GM18507 (cell line): ENCODE measurements at regions not wholly inside any gene's neighbourhood (a gene's known extent, or its start where the extent isn't known, plus 50 kb on each side); places are given as distances from the start of the nearest gene placed in this dataset.
"Not testable (repeated sequence)": the region's sequence is repeated elsewhere in the genome, so short reads cannot be mapped to it uniquely, and the experiment has no call there.

Source experiments
- DNase-seq: peaks from one replicate; pipeline ENCODE4 v3.0.0; 2011; ENCODE audit warnings: low read depth; ENCODE audit not compliant: insufficient read length; ENCODE audit errors: extremely low spot score
- FAIRE-seq: peaks from 2 replicates; lab custom pipeline; 2011; peaks lifted over from hg19 to GRCh38; lab: Jason Lieb, UNC

DNA sequence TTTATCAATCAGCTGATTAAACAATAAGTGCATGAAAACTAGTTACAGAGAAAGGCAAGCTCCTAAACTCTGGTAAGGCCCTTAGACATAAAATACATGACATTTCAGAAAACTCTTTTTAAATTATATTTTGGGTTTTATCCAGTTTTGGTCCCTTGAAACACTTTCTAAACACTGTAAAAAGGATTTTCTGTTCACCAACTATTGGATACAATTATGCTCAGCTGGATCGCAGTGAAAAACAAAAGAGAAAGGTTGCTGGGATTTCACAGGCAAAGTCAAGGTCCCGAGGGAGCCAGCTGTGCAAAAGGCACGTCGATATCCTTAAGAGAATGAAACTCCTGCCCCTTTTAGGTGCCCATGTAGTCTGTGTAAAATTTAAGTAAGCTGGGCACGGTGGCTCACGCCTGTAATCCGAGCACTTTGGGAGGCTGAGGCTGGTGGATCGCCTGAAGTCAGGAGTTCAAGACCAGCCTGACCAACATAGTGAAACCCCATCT is 1018.4 kb upstream of the INTU start:
- FAIRE-seq (no peak), DNase-seq (no peak)

DNA sequence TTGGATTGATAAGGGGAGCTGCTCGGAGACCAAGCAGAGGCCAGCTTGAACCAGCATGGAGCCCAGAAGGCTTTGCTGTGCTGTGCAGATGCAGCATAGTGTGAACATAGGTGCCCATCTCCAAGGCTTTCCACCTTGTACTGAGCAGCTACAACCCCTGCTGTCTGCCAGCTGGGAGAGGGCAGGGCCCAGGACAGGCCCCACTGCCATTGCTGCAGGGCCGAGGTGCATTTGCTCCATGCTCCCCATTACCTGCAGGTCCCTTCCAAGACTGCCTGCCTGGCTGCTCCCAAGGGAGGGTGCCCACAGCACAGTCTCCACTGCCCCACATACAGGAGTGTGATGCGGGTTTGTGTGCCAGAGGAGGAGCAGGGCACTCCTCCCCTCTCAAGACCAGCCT is 1016.0 kb upstream of the INTU start:
- FAIRE-seq (no peak), DNase-seq (no peak)

DNA sequence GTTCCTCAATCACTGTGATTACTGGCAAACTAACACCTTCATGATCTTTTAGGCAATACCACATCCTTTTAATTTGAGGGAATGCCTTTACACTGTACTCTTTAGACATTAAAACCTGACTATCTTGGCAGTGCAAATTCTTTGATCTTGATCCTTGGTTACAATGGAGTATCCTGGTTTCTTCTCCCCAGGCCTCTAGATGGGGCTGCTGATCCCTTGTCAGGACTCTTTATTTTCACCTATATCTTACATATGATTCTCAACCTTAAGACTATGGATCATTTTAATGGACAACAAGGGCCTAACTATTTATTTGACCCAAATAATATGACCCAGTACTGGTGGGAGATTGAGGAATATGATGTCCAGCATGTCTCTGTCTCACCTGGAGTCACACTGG is 1005.5 kb upstream of the INTU start:
- no peak for FAIRE-seq
- DNase-seq = no peak

DNA sequence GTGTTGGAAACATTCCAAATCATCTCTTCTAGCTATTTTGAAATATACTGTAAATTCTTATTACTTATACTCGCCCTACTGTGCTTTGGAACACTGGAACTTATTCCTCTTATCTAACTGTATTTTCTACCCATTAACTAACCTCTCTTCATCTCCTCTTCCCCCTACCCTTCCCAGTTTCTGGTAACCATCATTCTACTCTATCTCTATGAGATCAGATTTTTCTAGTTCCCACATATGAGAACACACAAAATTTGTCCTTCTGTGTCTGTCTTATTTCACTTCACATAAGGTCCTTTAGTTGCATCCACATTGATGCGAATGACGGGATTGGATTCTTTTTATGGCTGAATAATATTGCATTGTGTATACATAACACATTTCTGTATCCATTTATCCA is 1003.8 kb upstream of the INTU start:
- no peak for DNase-seq
- FAIRE-seq = no peak

DNA sequence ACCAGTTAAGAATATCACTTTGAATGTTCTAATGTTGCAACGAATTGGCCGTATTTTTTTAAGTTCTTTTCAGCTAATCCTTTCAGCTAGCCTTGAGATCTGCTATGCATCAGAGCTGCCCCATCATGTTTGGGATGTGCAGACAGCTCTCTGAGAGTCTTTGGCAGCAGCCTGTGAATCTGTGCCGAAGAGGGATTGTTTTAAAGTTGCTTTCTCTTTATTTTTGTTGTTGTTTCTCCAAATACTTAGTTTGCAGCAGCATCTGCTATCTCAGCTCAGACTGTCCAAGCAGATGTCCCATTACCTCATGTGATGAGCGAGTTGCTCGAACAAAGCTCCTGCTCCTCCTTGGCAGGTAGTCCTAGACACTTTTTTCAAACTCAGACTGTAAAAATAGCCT is 1002.5 kb upstream of the INTU start:
- DNase-seq (no peak), FAIRE-seq (no peak)

DNA sequence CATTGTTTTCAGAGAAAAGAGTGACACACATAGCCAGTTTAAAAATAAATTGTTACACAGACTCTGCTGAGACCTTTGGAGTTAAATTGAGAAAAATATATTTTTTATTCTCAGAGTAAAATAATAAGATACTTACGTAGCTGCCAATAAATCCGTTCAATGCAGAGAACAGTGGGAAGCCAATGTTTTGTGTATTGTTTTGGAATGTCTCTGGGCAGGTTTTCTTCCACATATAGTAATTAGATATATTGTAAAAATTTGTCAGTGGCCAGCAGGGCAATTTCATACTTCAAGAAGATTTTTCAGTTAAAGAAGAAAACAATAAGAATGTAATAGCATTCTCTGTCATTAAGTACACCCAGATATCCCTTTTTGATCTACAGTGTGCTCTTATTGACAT is 999.5 kb upstream of the INTU start:
- FAIRE-seq (no peak), DNase-seq (no peak)

DNA sequence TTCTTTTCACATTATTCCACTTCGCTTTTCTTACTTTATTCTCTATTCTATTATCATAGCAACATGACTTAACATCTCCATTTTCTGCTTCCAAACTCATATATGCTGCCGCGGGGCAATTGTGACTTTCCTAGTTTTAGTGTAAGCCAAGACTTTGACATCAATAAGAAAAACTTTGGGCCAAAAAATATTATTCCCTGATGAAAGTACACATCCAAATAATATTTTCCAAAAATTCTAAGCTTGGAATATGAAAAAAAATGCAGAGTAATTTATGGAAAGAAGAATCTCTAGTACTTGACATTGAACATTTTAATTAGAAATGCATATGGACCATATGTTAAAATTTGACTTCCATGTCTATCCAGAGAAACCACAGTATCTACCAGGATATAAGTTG is 995.1 kb upstream of the INTU start:
- FAIRE-seq (no peak), DNase-seq (no peak)

DNA sequence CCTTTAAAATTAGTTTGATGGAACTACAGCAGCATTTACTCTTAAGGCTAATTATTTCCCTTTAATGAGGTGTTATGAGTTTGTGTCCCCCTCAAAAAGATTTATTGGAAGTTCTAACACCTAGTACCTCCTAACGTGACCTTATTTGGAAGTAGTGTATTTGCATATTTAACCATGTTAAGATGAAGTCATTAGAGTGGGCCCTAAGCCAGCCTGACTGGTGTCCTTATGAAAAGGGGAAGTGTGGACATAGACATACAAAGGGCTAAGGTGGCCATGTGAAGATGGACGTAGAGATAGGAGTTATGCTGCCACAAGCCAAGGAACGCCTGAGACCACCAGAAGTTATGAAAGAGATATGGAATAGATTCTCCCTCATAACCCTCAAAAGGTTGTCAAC is 985.4 kb upstream of the INTU start:
- FAIRE-seq (no peak), DNase-seq (no peak)

DNA sequence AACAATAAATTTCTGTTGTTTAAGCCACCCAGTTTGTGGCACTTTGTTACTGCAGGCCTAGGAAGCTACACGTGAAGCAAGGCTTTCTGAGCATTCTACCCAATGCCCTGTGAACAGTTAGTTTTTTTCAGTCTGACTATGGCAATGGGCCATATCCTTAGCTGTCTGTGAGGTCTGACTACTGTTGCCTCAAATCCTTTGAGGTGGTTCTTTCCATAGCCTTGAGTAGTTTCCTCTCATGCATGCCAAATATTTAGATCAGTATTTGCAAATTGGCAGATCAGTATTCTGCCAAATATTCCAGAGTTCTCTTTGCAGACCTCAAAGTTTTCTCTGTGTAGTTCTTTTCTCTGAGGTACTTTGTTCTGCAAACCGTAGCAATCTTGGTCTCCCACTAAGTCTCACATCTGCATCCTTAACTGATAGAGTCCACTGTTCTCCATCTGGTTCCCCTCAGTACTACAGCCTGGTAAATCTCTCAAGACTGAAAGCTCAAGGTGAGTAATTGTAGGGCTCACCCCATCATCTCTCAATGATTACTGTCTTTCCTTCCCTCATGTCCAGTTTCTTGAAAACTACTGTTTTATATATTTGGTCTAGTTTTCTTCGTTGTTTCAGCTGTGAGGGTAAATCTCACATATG is 984.9 kb upstream of the INTU start:
- no peak for FAIRE-seq

DNA sequence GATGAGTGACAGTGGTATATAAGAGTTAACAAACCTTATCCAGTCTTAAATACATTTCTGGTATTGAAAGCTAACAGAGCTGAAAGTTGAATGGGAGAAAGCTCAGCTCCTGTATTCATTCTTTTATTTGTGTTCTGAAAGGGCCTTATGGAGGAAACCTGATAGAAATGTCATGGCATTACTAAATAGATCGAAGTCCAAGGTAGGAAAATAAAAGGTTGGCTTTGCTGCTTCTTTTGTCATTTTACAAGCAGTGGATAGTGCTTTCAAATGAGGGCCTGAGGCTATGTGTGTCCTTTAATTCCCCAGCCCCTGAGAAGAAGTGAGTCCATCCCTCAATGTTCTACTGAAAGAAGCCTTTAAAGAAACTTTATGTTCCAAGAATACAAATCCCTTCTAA is 974.3 kb upstream of the INTU start:
- FAIRE-seq (no peak), DNase-seq (no peak)

More for the DNA sequence above, 984.9 kb upstream of the INTU start:
- DNase-seq = no peak

DNA sequence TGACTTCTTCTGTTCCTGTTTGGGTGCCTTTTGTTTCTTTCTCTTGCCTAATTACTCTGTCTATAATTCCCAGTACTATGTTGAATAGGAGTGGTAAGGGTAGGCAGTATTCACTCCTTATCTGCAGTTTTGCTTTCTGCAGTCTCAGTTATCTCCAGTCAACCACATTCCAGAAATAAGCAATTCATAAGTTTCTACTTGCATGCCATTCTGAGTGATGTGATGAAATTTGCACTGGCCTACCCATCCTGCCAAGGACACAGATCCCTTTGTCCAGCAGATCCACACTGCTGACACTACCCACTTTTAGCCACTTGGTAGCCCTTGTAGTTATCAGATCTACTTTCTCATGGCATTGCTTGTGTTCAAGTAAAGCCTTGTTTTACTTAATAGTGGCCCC is 971.6 kb upstream of the INTU start:
- no peak for DNase-seq
- no peak for FAIRE-seq

DNA sequence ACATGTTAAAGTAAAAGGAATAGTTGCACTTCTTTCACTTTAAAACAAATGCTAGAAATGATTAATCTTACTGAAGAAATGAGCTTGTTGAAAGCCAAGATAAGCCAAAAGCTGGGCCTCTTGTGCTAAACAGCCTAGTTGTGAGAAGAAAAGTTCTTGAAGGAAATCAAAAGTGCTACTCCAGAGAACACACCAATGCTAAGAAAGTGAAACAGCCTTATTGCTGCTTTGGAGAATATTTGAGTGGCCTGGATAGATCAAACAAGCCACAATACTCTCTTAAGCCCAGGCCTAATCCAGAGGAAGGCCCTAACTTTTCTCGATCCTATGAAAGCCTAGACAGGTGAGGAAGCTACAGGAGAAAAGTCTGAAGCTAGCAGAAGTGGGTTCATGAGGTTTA is 967.9 kb upstream of the INTU start:
- DNase-seq (no peak), FAIRE-seq (no peak)

DNA sequence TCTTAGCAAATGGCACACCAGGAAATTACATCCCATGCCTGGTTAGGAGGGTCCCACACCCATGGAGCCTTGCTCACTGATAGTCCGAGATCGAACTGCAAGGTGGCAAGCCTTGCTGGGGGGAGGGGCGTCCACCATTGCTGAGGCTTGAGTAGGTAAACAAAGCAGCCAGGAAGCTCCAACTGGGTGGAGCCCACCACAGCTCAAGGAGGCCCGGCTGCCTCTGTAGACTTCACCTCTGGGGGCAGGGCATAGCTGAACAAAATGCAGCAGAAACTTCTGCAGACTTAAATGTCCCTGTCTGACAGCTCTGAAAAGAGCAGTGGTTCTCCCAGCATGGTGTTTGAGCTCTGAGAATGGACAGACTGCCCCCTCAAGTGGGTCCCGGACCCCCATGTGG is 962.7 kb upstream of the INTU start:
- not testable (repeated sequence) for FAIRE-seq, DNase-seq

DNA sequence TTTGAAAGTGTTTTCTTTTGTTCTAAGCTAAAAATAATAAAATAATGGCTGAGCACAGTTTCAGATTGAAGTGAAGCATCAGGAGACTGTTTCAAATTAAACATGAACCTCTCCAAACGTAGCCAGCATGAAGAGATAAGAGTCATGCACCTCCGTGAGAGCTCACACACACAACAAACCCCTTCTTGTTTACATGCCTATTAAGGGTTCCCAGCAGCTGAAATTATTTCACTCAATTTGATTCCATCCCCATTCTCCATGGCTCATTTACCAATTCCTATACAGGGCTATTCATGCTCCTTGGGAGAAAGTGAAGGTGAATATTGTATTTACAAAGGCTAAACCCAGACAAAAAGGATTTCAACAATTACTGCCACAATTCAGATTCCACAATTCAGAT is 954.1 kb upstream of the INTU start:
- FAIRE-seq (no peak), DNase-seq (no peak)

DNA sequence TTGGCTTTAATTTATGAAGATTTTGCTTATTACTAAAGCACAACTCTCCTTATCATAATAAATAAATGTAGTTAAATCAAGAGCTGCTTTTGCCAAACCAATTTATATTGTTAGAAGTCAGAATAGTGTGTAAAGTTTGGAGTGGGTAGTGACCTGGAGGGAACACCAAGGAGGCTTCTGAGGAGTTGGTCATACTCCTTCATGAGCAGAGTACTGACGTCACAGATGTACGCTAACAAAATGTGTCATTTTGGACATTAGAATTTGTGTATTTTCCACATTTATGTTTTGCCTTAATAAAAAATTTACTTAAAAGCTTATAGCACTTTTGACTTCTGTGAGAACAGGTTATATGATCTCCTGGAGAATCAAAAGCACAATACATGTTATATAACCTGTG is 953.5 kb upstream of the INTU start:
- DNase-seq = no peak
- FAIRE-seq = no peak

DNA sequence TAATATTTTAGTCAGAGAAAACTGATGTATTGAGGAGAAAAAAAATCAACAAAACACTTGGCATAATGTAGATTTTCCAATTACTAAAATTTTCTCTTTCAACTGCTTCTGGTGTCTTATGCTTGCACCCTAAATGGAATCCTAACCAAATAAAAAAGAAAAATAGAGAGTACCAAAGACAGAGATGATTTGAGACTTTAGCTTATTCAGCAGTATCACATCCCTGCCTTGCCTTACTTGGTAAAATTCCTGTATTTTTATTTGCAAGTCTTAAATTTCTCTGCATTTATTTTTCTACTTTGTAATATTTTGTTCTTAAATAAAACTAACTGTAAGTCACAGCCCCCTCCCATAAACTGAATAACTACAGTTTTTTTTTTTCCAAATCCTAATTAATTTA is 950.5 kb upstream of the INTU start:
- FAIRE-seq (no peak), DNase-seq (no peak)

DNA sequence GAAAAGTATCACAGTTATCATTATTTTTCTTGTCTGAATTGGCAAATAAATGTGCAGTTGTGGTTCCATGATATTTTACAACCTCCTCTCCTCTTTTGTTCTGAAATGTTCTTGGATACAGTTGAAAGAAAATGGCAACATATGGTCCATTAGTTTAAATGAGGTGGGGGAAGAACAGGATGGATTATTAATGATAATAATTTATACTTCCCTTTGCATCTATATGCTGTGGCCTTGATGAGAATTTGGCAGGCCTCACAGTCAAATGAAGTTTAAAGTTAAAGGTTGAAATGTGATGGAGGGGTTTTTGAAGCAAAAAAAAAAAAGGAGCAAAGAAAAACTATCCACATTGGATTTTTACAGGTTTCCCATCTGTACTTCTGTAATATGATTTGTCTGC is 946.3 kb upstream of the INTU start:
- FAIRE-seq (no peak), DNase-seq (no peak)

DNA sequence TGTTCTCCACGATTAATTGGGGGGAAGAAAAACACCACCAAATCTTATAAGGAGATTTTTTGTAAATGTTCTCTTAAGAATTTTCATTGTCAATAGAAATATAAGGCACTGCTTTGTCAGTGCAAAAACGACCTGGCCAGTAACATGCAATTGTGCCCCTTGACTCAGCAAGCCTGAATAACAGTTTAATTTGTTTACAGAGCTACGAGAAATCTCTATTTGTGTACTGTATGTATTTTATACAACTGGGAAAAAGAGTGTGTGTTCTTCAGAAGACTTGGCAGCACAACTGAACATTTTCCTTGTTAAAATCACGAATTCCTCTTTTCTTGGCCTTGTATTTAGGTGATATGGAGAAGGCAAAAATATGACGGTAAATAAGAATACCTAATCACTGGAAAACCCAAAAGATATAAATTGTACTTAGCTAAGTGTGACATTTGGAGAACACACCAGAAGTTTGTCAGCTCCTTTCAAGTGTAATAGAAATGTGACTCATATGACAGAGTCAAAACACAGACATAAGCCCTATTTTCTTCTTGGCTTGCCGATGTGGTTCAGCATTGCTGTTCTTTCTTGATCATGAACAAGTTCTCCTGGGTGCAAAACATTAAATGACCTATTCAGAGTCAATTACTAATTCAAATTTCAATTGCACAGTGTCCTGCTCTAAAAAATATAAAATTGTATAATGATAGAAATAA is 945.0 kb upstream of the INTU start:
- no peak for DNase-seq
- FAIRE-seq = no peak

DNA sequence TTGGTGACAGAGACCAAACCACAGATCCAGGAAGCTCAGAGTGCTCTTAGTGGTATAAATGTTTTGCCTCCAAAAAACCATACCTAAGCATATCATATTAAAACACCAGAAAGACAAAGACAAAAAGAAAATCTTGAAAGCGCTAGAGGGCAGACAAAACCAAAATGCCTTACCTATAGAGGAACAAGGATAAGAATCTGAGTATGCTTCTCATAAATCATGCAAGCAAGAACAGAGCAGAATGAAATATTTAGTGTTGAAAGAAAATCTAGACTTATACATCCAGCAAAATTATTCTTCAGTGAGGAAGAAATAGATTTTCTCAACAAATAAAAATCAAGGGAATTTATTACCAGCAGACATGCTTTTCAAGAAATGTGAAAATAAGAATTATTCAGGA is 941.0 kb upstream of the INTU start:
- FAIRE-seq (no peak), DNase-seq (no peak)

DNA sequence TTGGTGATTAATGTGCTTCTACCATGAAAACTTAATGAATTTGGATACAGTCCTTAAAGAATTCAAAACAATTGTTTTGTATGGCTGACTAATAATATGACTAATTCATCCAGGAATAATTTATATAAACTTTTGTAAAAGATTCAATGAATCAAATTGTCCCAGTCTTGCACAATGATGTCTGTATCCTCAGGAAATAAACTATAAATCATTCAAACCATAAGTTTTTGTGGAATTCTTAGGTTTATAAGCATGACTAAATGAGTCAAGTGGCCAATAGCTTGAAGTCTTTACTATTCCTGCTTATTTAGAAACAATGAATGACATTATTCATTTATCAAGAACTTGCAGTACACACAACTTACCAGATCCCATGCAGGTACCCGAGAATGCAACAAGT is 935.0 kb upstream of the INTU start:
- FAIRE-seq (no peak), DNase-seq (no peak)

DNA sequence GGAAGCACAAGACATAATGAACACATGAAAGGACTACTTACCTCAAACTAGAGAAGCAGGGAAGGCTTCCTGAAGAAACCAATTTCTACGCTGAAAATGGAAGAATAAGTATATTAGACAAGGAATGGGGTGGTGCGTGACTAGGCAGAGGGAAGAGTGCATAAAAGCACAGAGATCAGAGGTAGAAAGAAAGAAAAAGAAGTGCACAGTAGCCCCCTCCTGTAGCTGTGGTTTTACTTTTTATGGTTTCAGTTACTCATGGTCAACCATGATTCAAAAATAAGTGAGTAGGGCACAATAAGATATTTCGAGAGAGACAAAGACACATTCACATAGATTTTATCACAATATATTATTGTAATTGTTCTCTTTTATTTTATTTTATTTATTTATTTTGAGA is 934.5 kb upstream of the INTU start:
- FAIRE-seq (no peak), DNase-seq (no peak)
